GM12878 (cell line): ENCODE measurements at regions not wholly inside any gene's neighbourhood (a gene's known extent, or its start where the extent isn't known, plus 50 kb on each side); places are given as distances from the start of the nearest gene placed in this dataset.

Source experiments
- SMC3 ChIP-seq: IDR thresholded peaks from 2 replicates; pipeline ENCODE4 v1.6.1; 2011; ENCODE audit warnings: low read length, improper control_type of control experiment, borderline replicate concordance
- TAF1 ChIP-seq: IDR thresholded peaks from 2 replicates; pipeline ENCODE4 v1.6.1; 2011; ENCODE audit warnings: mild to moderate bottlenecking, low read depth, low read length, borderline replicate concordance
- USF2 ChIP-seq: IDR thresholded peaks from 2 replicates; pipeline ENCODE4 v1.6.1; 2011; ENCODE audit warnings: low read depth, low read length, improper control_type of control experiment, borderline replicate concordance
- ZNF274 ChIP-seq: IDR thresholded peaks from one replicate; pipeline ENCODE4 v1.8.0; 2011; ENCODE audit not compliant: insufficient read length, insufficient read depth

GRCh38 chr7:25762511-25763462, 389.2 kb upstream of the NFE2L3 start:
- no peak for TF ChIP-seq TAF1
- TF ChIP-seq SMC3 = no peak
- no peak for TF ChIP-seq ZNF274
- TF ChIP-seq USF2 = no peak
